Upper lobe of left lung (tissue), 4 donors: ENCODE measurements at regions not wholly inside any gene's neighbourhood (a gene's known extent, or its start where the extent isn't known, plus 50 kb on each side); places are given as distances from the start of the nearest gene placed in this dataset.

Source experiments
- EP300 ChIP-seq, 4 donors: sonication (generic); formaldehyde crosslinking; IDR thresholded peaks; one replicate each; pipeline ENCODE4 v1.5.1; 2017; ENCODE audit warnings: antibody characterized with exemption in 4 of 4, control low read depth in 2 of 4
- POLR2A ChIP-seq, 4 donors: fragments of 450-650 bp; IDR thresholded peaks; one replicate each; pipeline ENCODE4 v1.5.1; 2016 to 2017; ENCODE audit warnings: antibody characterized with exemption in 4 of 4, mild to moderate bottlenecking in 2 of 4
- TF ChIP-seq, protein P1 (sequence below), 6 experiments: fragments of 450-650 bp in 4 of 6; fragments of 200-600 bp in 2 of 6; sonication (generic) in 2 of 6; IDR thresholded peaks; one replicate each; pipeline ENCODE4 v1.5.1; 2016 to 2019; ENCODE audit warnings: antibody characterized with exemption in 6 of 6

DNA sequence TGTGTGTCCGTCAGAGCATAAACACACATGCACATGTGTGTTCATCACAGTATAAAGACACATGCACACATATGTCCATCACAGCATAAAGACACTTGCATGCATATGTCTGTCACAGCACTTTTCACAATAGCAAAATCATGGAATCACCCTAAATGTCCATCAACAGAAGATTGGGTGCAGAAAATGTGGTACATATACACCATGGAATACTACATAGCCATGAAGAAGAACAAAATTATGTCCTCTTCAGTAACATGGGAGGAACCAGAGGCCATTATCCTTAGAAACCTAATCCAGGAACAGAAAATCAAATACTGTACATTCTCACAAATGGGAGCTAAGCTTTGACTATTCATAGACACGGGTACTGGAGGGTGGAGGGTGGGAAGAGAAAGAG, 732.2 kb downstream of the GALR1 start:
- TF ChIP-seq, protein P1, sequence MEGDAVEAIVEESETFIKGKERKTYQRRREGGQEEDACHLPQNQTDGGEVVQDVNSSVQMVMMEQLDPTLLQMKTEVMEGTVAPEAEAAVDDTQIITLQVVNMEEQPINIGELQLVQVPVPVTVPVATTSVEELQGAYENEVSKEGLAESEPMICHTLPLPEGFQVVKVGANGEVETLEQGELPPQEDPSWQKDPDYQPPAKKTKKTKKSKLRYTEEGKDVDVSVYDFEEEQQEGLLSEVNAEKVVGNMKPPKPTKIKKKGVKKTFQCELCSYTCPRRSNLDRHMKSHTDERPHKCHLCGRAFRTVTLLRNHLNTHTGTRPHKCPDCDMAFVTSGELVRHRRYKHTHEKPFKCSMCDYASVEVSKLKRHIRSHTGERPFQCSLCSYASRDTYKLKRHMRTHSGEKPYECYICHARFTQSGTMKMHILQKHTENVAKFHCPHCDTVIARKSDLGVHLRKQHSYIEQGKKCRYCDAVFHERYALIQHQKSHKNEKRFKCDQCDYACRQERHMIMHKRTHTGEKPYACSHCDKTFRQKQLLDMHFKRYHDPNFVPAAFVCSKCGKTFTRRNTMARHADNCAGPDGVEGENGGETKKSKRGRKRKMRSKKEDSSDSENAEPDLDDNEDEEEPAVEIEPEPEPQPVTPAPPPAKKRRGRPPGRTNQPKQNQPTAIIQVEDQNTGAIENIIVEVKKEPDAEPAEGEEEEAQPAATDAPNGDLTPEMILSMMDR (IDR thresholded peaks at IDR 0.05): no peak
- TF ChIP-seq EP300 (IDR thresholded peaks at IDR 0.05) (no peak), POLR2A (IDR thresholded peaks at IDR 0.05) (no peak)
